Stomach (tissue), 8 donors: ENCODE measurements at regions not wholly inside any gene's neighbourhood (a gene's known extent, or its start where the extent isn't known, plus 50 kb on each side); places are given as distances from the start of the nearest gene placed in this dataset.

Experiments
- DNase-seq, 2 donors: peaks; one replicate each; pipeline versions ENCODE4 v3.0.0 to v3.0.0-alpha.2; 2013 to 2019
- H3K27ac ChIP-seq, 5 donors: fragments of 200-600 bp in 4 of 5; sonication (generic) in 4 of 5; one replicate each; pipeline ENCODE4 v1.5.1; 2013 to 2019; ENCODE audit warnings: mild to moderate bottlenecking in 1 of 5, moderate library complexity in 1 of 5
- H3K27me3 ChIP-seq, 3 donors: fragments of 200-600 bp; sonication (generic); one replicate each; pipeline ENCODE4 v1.5.1; 2017 to 2019; ENCODE audit warnings: mixed run types in 1 of 3
- H3K36me3 ChIP-seq, 4 donors: fragments of 200-600 bp; sonication (generic); 1 replicate in 3 of 4; 2 replicates in 1 of 4; pipeline ENCODE4 v1.5.1; 2016 to 2019
- H3K4me1 ChIP-seq, 4 donors: fragments of 200-600 bp; sonication (generic); one replicate each; pipeline ENCODE4 v1.5.1; 2016 to 2019
- H3K4me3 ChIP-seq, 4 donors: fragments of 200-600 bp; sonication (generic) in 3 of 4; one replicate each; pipeline ENCODE4 v1.5.1; 2016 to 2019; ENCODE audit warnings: mild to moderate bottlenecking in 1 of 4
- H3K9me3 ChIP-seq, 4 donors: fragments of 200-600 bp; sonication (generic); one replicate each; pipeline ENCODE4 v1.5.1; 2016 to 2019
- CTCF ChIP-seq, 7 experiments: fragments of 450-650 bp in 4 of 7; fragments of 200-600 bp in 3 of 7; sonication (generic) in 3 of 7; IDR thresholded peaks; one replicate each; pipeline ENCODE4 v1.5.1; 2016 to 2019; ENCODE audit warnings: antibody characterized with exemption in 7 of 7, control low read depth in 2 of 7, mild to moderate bottlenecking in 1 of 7
- EP300 ChIP-seq: sonication (generic); formaldehyde crosslinking; IDR thresholded peaks from one replicate; pipeline ENCODE4 v1.6.1; 2017; ENCODE audit warnings: antibody characterized with exemption
- POLR2A ChIP-seq, 4 donors: fragments of 450-650 bp; IDR thresholded peaks; one replicate each; pipeline ENCODE4 v1.6.1; 2016; ENCODE audit warnings: antibody characterized with exemption in 4 of 4, control low read depth in 2 of 4, mild to moderate bottlenecking in 1 of 4, moderate library complexity in 1 of 4
- POLR2AphosphoS5 ChIP-seq, 3 donors: sonication (generic); formaldehyde crosslinking; IDR thresholded peaks; one replicate each; pipeline ENCODE4 v1.6.1; 2016; ENCODE audit warnings: antibody characterized with exemption in 3 of 3
- whole genome bisulfite sequencing, 5 donors: extraction: QIAGEN DNeasy Blood & Tissue Kit in 3 of 5; methylation state at CpG; one replicate each; pipeline versions ENCODE4 v1.1.5 to v1.1.7; 2013 to 2018; 5-methylcytosine and 5-hydroxymethylcytosine counted together
- intact Hi-C: fragments of 100-400 bp; cut with DNase I; formaldehyde crosslinking; loops from one replicate; pipeline ENCODE4 v1.15.1; 2023; ENCODE audit warnings: low total_unique reads
- donor health status: healthy with polysubstance abuse.
- donor health status: Bipolar disorder and iron deficiency.
- donor health status: healthy.

- Histone ChIP-seq H3K9me3 (peaks cover 0 to 3% (median 0%) of the 10 kb centered on the region in 4 donors), H3K4me1 (no peaks in the 10 kb centered on the region), H3K27ac (no peak overlapping the region), H3K4me3 (no peak overlapping the region), H3K27me3 (no peaks in the 10 kb centered on the region), H3K36me3 (no peaks in the 10 kb centered on the region)
- DNase-seq, result no peak
- WGBS, 5 donors, result 77 to 90% (median 82%) methylated on average over 7 of the region's 7 CpGs
- TF ChIP-seq EP300 (no peak), POLR2A (IDR thresholded peaks at IDR 0.05) (no peak), CTCF (IDR thresholded peaks at IDR 0.05) (no peak)
- intact Hi-C loops, result no loop called here
Observed at GRCh38 chr16:6545329-6545728, 787.3 kb upstream of the RBFOX1 start.

DNA sequence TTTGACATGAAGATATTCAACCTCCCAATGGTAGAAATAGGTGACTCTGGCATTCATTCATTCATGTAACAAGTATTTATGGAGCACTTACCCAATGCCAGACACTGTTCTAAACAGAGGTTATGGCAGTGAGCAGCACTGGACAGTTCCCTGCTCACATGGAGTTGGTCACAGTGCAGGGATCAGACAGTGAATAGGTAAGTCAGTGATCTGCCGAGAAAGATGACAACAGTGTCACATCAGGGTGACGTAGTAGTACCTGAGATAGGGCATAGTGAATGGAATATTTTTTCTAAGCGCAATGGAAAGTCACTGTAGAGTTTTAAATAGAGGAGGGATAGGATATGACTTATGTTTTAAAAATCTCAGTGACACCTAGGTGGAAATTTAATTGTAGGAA, 791.4 kb upstream of the RBFOX1 start:
- TF ChIP-seq POLR2AphosphoS5 (IDR thresholded peaks at IDR 0.05) (no peak), CTCF (IDR thresholded peaks at IDR 0.05) (no peak), POLR2A (IDR thresholded peaks at IDR 0.05) (no peak), EP300 (no peak)
- no peaks in the 10 kb centered on the region for H3K36me3 ChIP-seq
- intact Hi-C loops, result no loop called here
- 62 to 76% (median 71%) methylated on average over 3 of the region's 3 CpGs for WGBS, 5 donors
- DNase-seq, result no peak
- H3K9me3 ChIP-seq, result peaks cover 0 to 3% (median 0%) of the 10 kb centered on the region in 4 donors
- no peak overlapping the region for H3K4me3 ChIP-seq
- no peak overlapping the region for H3K27ac ChIP-seq
- H3K27me3 ChIP-seq, result no peaks in the 10 kb centered on the region
- no peaks in the 10 kb centered on the region for H3K4me1 ChIP-seq

GRCh38 chr16:6536411-6536810, 796.2 kb upstream of the RBFOX1 start:
- no peak for DNase-seq
- Histone ChIP-seq H3K4me1 (no peaks in the 10 kb centered on the region), H3K9me3 (no peaks in the 10 kb centered on the region), H3K4me3 (no peak overlapping the region), H3K27me3 (no peaks in the 10 kb centered on the region), H3K36me3 (no peaks in the 10 kb centered on the region), H3K27ac (no peak overlapping the region)
- intact Hi-C loops, result no loop called here
- TF ChIP-seq EP300 (no peak), POLR2A (IDR thresholded peaks at IDR 0.05) (no peak), POLR2AphosphoS5 (IDR thresholded peaks at IDR 0.05) (no peak), CTCF (IDR thresholded peaks at IDR 0.05) (no peak)
- 54 to 65% (median 61%) methylated on average over 2 of the region's 2 CpGs for WGBS, 5 donors

DNA sequence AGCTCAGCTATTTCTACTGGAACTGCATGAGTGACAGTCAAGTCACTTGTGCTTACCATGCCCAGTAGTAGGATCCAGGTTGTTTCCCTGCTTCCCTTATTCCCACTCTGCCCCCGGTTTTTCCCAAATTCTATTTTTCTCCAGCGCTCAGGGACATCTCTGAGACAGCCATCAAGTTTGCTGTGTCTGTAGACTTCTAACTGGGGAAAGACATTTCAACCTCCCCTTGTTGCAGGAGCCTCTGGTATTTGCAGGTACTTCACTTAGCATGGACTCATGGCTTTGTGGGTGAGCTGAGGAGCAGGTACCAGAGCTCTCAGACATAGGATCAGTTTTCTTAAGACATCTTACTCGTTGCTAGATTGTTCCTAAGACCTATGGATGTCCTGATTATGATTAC, 801.6 kb upstream of the RBFOX1 start:
- intact Hi-C loops, result no loop called here
- WGBS, 5 donors, result 59 to 73% (median 72%) methylated on average over 3 of the region's 3 CpGs
- TF ChIP-seq CTCF (IDR thresholded peaks at IDR 0.05), result no peak
- TF ChIP-seq POLR2AphosphoS5 (IDR thresholded peaks at IDR 0.05), result no peak
- TF ChIP-seq EP300, result no peak
- TF ChIP-seq POLR2A (IDR thresholded peaks at IDR 0.05), result no peak
- no peaks in the 10 kb centered on the region for H3K9me3 ChIP-seq
- DNase-seq, result no peak
- no peaks in the 10 kb centered on the region for H3K4me1 ChIP-seq
- H3K27me3 ChIP-seq, result no peaks in the 10 kb centered on the region
- no peak overlapping the region for H3K27ac ChIP-seq
- no peak overlapping the region for H3K4me3 ChIP-seq
- no peaks in the 10 kb centered on the region for H3K36me3 ChIP-seq
